ENCODE measurements at regions not wholly inside any gene's neighbourhood (a gene's known extent, or its start where the extent isn't known, plus 50 kb on each side); places are given as distances from the start of the nearest gene placed in this dataset.

DNA sequence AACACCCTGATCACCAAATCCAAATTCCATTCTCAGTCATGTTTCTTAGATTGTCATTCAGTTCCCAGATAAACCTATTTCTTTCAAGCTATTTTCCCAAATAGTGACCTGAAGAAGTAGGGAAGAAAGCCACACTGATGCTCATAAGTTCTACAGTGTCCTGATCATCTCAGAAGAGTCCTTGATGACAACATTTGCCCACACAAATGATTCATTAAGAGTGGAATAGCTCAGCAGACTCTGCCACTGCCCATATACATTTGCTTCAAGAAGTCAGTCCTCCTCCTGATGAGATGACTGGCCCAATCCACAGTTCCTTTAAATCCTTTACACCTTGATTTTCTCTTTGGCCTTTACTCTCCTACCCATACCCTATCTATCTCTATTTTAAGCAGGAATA lies 283.7 kb upstream of the NR4A3 start:
- TF ChIP-seq CTCF (IDR thresholded peaks at IDR 0.05; ENCODE audit: insufficient read depth, low read length) (no peak), POLR2AphosphoS5 (IDR thresholded peaks at IDR 0.05; ENCODE audit: low read depth) (no peak), GABPA (IDR thresholded peaks at IDR 0.05; ENCODE audit: low read depth) (no peak), SPI1 (IDR thresholded peaks at IDR 0.05; ENCODE audit: borderline replicate concordance, low read depth) (no peak)
- TF ChIP-seq, protein P1, sequence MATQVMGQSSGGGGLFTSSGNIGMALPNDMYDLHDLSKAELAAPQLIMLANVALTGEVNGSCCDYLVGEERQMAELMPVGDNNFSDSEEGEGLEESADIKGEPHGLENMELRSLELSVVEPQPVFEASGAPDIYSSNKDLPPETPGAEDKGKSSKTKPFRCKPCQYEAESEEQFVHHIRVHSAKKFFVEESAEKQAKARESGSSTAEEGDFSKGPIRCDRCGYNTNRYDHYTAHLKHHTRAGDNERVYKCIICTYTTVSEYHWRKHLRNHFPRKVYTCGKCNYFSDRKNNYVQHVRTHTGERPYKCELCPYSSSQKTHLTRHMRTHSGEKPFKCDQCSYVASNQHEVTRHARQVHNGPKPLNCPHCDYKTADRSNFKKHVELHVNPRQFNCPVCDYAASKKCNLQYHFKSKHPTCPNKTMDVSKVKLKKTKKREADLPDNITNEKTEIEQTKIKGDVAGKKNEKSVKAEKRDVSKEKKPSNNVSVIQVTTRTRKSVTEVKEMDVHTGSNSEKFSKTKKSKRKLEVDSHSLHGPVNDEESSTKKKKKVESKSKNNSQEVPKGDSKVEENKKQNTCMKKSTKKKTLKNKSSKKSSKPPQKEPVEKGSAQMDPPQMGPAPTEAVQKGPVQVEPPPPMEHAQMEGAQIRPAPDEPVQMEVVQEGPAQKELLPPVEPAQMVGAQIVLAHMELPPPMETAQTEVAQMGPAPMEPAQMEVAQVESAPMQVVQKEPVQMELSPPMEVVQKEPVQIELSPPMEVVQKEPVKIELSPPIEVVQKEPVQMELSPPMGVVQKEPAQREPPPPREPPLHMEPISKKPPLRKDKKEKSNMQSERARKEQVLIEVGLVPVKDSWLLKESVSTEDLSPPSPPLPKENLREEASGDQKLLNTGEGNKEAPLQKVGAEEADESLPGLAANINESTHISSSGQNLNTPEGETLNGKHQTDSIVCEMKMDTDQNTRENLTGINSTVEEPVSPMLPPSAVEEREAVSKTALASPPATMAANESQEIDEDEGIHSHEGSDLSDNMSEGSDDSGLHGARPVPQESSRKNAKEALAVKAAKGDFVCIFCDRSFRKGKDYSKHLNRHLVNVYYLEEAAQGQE (IDR thresholded peaks at IDR 0.05; ENCODE audit: insufficient replicate concordance, low read depth): no peak

Data from HL-60 (cell line).